GM19035 (cell line): ENCODE measurements at regions not wholly inside any gene's neighbourhood (a gene's known extent, or its start where the extent isn't known, plus 50 kb on each side); places are given as distances from the start of the nearest gene placed in this dataset.
"Not testable (repeated sequence)": the region's sequence is repeated elsewhere in the genome, so short reads cannot be mapped to it uniquely, and the experiment has no call there.

ENCODE experiments used
- ATAC-seq: cut with Tn5 transposase; IDR thresholded peaks from one replicate; pipeline ENCODE4 v1.9.1; 2021; ENCODE audit not compliant: unreplicated experiment

DNA sequence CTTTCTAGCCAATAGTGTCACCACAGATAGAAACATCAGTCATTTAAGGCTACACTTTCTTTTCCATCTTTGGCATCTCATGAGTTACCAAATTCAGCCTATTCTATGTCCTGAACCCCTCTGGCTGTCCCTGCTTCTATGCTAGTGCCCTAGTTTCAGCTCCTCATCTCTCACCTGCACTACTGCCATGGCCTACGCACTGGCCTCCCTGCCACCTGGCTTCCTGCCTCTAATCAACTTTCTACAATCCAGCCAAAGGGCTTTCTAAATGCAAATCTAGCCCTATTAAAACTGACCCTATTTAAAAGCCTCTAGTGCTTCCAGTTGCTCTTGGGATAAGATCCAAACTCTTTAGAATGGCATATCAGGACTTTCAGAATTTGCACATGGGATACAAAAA lies 482.9 kb downstream of the TMEM38B start:
- ATAC-seq, result no peak

DNA sequence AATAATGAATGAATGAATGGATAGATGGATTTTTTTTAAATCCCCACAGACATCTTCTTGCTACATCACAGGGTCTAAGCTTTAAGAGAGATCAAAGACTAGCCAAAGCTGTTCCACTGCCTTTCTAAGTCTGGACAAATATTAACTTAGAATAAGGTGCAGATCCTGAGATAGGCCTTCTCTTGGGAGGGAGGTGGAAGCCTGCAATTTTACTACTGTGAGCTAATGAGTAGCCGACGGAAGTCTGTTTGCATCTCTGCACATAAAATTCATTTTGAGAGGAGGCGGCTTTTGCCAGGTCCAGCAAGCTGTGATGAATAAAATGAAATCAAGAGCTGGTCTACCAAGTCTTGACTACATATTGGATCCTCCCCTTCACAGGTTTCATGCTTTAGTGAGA lies 484.9 kb downstream of the TMEM38B start:
- no peak for ATAC-seq

DNA sequence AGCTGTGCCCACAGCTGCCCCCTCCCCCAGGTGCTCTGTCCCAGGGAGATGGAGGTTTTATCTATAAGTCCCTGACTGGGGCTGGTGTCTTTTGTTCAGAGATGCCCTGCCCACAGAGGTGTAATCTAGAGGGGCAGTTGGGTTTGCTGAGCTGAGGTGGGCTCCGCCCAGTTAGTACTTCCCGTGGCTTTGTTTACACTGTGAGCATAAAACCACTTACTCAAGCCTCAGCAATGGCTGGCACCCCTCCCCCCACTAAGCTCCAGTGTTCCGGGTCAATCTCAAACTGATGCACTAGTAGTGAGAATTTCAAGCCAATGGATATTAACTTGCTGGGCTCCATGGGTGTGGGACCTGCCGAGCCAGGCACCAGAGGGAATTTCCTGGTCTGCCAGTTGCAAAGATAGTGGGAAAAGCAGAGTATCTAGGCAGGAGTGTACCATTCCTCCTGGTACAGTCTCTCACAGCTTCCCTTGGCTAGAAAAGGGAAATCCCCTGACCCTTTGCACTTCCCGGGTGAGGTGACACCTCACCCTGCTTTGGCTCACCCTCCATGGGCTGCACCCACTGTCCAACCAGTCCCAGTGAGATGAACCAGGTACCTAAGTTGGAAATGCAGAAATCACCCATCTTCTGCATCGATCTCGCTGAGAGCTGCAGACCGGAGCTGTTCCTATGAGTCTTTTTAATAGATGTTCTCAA lies 509.6 kb downstream of the TMEM38B start:
- ATAC-seq, result not testable (repeated sequence)

GRCh38 chr9:106207298-106207697 lies 513.0 kb downstream of the TMEM38B start:
- ATAC-seq, result no peak

- ATAC-seq, result no peak
These were observed 524.1 kb downstream of the TMEM38B start for GRCh38 chr9:106218427-106218826.

DNA sequence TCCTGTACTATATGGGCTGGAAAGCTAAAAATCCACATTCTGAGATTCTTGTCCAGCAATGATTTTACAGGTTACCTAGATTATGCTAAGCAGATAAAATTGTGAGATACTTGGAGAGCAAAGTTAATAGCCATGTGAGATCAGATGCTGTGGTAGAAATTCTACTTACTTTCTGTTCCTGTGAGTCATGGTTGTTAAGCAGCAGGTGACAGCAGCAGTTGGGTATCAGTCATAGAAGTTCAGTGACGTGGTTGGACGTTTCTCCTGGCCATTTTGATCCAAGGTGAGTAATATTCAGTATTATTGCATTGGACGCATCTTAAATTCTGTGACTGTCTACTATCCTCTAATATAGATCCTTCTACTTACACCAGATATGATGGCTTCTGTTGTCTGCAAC lies 524.5 kb downstream of the TMEM38B start:
- no peak for ATAC-seq

DNA sequence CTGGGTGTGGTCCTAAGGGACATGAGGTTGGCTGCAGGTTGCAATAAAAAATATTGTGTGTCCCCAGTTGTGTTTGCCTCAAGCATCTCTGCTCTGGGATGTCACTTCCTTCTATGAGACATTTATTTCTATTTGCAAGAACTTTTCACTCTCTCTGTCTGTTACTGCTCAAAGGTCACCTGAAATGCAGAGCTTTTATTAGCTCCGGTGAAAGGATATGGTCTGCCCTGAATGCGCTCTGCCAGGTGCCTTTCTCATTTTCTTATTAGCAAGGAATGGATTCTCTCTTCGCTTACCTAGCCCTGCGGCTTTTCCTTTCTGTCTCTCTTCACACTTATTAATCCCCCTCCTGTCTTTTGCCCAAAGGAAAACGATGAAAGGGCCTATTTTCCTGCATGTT lies 526.1 kb downstream of the TMEM38B start:
- ATAC-seq, result no peak

- ATAC-seq, result no peak
These were observed 534.5 kb downstream of the TMEM38B start for GRCh38 chr9:106228861-106229260.

DNA sequence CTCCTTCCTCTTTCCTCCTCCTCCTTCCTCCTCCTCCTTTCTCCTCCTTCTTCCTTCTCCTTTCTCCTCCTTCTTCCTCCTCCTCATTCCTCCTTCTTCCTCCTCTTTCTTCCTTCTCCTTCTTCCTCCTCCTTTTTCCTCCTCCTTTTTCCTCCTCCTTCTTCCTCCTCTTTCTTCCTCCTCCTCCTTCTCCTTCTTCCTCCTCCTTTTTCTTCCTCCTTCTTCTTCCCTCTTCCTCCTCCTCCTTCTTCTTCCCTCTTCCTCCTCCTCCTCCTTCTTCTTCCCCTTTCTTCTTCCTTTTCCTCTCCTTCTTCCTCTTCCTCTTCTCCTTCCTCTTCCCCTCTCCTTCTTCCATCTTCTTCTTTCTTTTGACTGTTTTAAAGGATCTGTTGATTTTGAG lies 538.8 kb downstream of the TMEM38B start:
- no peak for ATAC-seq

DNA sequence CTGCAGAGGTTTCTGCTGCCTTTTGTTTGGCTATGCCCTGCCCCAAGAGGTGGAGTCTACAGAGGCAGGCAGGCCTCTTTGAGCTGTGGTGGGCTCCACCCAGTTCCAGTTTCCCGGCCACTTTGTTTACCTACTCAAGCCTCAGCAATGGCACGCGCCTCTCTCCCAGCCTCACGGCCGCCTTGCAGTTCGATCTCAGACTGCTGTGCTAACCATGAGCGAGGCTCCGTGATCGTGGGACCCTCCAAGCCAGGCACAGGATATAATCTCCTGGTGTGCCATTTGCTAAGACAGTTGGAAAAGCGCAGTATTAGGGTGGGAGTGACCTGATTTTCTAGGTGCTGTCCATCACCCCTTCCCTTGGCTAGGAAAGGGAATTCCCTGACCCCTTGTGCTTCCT lies 566.6 kb downstream of the TMEM38B start:
- ATAC-seq, result not testable (repeated sequence)

- ATAC-seq, result no peak
These were observed 583.6 kb downstream of the TMEM38B start for GRCh38 chr9:106277966-106278365.

DNA sequence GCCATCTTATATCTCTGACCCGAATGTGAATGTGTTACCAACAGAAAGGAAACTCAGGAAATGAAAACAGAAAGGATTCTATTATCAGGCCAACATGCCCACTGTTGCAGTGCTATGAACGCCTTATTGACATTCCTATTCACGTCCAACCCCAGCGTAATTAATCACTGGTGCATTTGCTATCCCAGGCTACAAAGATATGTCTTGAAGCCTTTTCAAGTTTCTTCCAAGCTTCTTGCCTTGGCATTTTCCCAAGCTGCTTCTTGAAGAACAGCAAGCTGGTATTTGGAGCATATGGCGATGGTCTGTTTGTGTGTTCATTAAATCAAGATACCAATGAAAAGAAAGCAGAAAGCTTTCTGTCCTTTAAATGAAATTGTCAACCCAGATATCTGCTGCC lies 579.2 kb upstream of the ZNF462 start:
- no peak for ATAC-seq

DNA sequence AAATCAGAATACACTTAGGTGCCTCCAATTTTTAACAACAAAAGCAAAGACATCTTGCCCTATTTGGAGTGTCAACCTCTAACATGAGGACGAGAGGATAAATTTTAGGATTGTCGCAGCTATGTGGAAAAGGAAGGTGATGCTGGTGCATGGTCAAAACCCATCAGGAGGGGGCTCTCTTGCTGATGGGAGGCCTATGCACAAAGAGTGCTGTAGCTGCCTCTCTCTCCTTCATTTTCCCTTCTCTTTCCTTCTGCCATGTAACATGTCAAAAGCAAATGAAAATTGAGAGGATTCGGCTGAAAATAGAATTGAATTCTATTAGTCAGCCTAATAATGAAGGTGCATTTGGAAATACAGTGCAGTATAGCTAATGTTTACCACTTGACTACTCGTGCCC lies 578.7 kb upstream of the ZNF462 start:
- ATAC-seq, result no peak

- ATAC-seq, result no peak
These were observed 576.7 kb upstream of the ZNF462 start for GRCh38 chr9:106286249-106286648.

- no peak for ATAC-seq
These were observed 575.8 kb upstream of the ZNF462 start for GRCh38 chr9:106287091-106287631.

- ATAC-seq, result no peak
These were observed 575.2 kb upstream of the ZNF462 start for GRCh38 chr9:106287731-106288130.

DNA sequence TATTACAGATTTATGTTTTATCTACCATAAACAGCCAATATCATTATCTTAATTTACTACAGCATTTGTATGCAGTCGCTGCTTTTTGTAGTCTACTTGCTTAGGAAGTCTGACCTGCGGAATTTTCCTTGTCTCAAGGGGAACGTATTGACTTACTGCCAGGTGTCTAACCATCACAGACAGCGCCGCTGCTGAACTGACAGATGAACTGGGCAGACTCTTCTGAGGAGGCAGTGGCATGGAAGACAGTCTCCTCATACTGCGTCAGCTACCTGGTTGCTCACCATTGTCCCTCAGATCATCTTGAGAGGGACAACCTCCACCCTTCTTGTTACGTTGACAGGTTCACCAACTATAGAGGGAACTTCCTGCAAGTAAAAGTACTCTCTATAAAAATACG lies 574.3 kb upstream of the ZNF462 start:
- no peak for ATAC-seq

DNA sequence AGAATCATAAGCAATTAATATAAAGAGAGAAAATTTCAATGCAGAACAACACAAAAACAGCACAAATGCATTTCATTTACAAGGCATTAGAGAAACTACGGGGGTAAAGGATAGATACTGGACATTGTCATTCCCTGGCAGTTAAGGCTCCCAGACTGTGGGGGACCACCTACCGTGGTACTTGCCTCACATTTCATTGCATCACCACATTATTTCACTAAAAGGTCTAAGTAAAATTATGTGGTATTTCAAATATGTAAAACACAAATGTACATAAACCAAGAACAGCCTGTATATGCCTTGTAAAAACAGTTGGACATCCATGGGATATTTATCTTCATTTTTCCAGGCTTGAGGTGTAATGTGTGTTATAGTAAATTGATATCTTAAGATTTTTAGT lies 571.2 kb upstream of the ZNF462 start:
- ATAC-seq, result no peak

DNA sequence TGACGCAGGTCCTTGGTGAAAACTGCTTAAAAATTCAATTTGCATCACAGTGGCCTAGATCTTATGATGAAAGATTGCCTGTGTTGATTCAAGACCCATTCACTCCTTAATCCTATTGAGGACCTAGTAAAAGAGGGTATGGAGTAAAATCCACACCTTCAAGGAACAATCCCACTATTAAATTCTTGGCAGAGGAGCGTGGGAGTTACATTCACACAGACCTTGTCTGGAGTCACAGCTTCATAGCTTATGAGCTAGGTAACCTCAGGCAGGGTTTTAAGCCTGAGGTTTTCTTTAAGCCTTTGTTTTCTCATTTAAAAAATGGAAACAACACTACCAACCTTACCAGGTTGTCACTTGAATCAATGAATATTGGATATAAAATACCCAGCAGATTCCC lies 566.5 kb upstream of the ZNF462 start:
- no peak for ATAC-seq

DNA sequence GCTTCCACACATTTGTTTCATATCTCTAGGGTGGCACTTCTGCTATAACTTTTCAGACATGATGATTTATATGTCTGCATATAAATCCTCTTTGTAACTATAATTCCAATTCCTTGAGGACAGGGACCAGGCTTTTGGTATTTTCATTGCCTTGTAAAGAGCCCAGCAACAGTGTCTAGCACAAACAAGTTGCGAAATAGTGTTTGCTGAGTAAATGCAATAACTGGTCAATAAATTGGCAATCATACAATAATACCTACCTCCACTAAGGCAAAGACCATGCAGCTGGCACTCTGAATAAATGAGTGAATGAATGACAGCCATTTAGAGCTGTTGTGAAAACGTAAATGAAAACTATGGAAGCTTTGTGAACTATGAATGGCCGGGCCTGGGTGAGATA lies 564.0 kb upstream of the ZNF462 start:
- no peak for ATAC-seq

DNA sequence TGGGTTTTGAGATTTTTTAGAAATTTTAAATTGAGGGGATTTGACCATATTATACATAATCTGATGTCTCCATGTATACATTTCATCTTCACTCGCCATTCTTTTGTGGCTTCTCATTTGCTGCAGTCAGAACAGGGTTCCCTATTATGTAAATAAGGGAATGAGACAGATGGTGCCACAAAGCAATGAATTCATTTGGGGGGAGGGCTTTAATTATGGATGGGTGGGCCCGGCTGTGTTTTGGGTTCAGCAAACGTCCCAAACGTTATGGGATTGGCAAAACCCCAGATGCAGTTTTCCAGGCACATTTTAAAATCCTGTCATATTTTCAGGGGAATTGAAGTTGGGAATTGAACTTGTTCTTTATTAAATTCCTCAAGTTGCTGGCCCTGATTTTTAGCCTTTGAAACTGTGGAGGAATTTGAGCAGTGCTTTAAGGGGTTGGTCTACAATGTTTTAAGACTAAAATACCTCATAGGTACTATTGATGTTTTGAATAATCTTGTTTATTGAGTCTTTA lies 558.5 kb upstream of the ZNF462 start:
- ATAC-seq, result no peak

GRCh38 chr9:106305428-106306133 lies 557.4 kb upstream of the ZNF462 start:
- ATAC-seq, result no peak
